H9 (cell line): ENCODE measurements at regions not wholly inside any gene's neighbourhood (a gene's known extent, or its start where the extent isn't known, plus 50 kb on each side); places are given as distances from the start of the nearest gene placed in this dataset.

Source experiments
- DNase-seq: peaks from one replicate; pipeline ENCODE4 v3.0.0-alpha.2; 2017
- H2AFZ ChIP-seq: one replicate; pipeline ENCODE4 v1.6.1; 2013; ENCODE audit warnings: mild to moderate bottlenecking, low read length, control low read depth, moderate library complexity
- H2AK5ac ChIP-seq: 2 replicates; pipeline ENCODE4 v1.6.1; 2013; ENCODE audit warnings: low read length, control low read depth, mixed read lengths; ENCODE audit not compliant: insufficient read length
- H2BK120ac ChIP-seq: one replicate; pipeline ENCODE4 v1.6.1; 2013; ENCODE audit warnings: low read depth, mild to moderate bottlenecking, low read length, control low read depth, inconsistent platforms; ENCODE audit not compliant: poor library complexity, severe bottlenecking
- H2BK12ac ChIP-seq: 2 replicates; pipeline ENCODE4 v1.6.1; 2013; ENCODE audit warnings: low read length, control low read depth, mixed read lengths, low read depth; ENCODE audit not compliant: insufficient read length
- H2BK15ac ChIP-seq: 2 replicates; pipeline ENCODE4 v1.6.1; 2013; ENCODE audit warnings: low read depth, low read length, control low read depth
- H2BK20ac ChIP-seq: one replicate; pipeline ENCODE4 v1.6.1; 2013; ENCODE audit warnings: low read depth, mild to moderate bottlenecking, low read length, control low read depth, inconsistent platforms; ENCODE audit not compliant: poor library complexity, severe bottlenecking
- H2BK5ac ChIP-seq: 2 replicates; pipeline ENCODE4 v1.6.1; 2013; ENCODE audit warnings: low read length, control low read depth, mixed read lengths; ENCODE audit not compliant: insufficient read length
- H3K14ac ChIP-seq: 2 replicates; pipeline ENCODE4 v1.6.1; 2013; ENCODE audit warnings: low read length, control low read depth; ENCODE audit not compliant: insufficient read depth
- H3K18ac ChIP-seq: 2 replicates; pipeline ENCODE4 v1.6.1; 2013; ENCODE audit warnings: low read depth, mild to moderate bottlenecking, mixed read lengths, low read length, control low read depth; ENCODE audit not compliant: insufficient read length
- H3K23ac ChIP-seq: 2 replicates; pipeline ENCODE4 v1.6.1; 2013; ENCODE audit warnings: low read length, control low read depth, mixed read lengths, low read depth; ENCODE audit not compliant: insufficient read length
- H3K23me2 ChIP-seq: 2 replicates; pipeline ENCODE4 v1.6.1; 2013; ENCODE audit warnings: low read depth, mild to moderate bottlenecking, mixed read lengths, low read length, control low read depth; ENCODE audit not compliant: insufficient read length, poor library complexity, severe bottlenecking
- H3K27ac ChIP-seq: 2 replicates; pipeline ENCODE4 v1.5.1; 2013; ENCODE audit warnings: low read length, control low read depth, mixed read lengths, low read depth; ENCODE audit not compliant: insufficient read length
- H3K27me3 ChIP-seq: 2 replicates; pipeline ENCODE4 v1.6.1; 2013; ENCODE audit warnings: low read length, control low read depth, inconsistent platforms; ENCODE audit not compliant: insufficient read depth
- H3K4ac ChIP-seq: 2 replicates; pipeline ENCODE4 v1.6.1; 2013; ENCODE audit warnings: low read depth, mild to moderate bottlenecking, control low read depth, inconsistent platforms, low read length, moderate library complexity
- H3K4me1 ChIP-seq: 2 replicates; pipeline ENCODE4 v1.6.1; 2013; ENCODE audit warnings: low read length, control low read depth, inconsistent platforms; ENCODE audit not compliant: insufficient read depth
- H3K4me2 ChIP-seq: 2 replicates; pipeline ENCODE4 v1.6.1; 2013; ENCODE audit warnings: low read length, control low read depth, mixed read lengths; ENCODE audit not compliant: insufficient read length, insufficient read depth
- H3K56ac ChIP-seq: 2 replicates; pipeline ENCODE4 v1.6.1; 2013; ENCODE audit warnings: low read depth, mild to moderate bottlenecking, mixed read lengths, low read length, control low read depth; ENCODE audit not compliant: insufficient read length
- H3K79me1 ChIP-seq: 2 replicates; pipeline ENCODE4 v1.6.1; 2013; ENCODE audit warnings: low read depth, mild to moderate bottlenecking, moderate library complexity, low read length, control low read depth, inconsistent platforms; ENCODE audit not compliant: insufficient read depth, poor library complexity, severe bottlenecking
- H3K79me2 ChIP-seq: 2 replicates; pipeline ENCODE4 v1.6.1; 2013; ENCODE audit warnings: low read length, control low read depth, inconsistent platforms; ENCODE audit not compliant: insufficient read depth
- H3K9ac ChIP-seq: 2 replicates; pipeline ENCODE4 v1.6.1; 2013; ENCODE audit warnings: low read length, control low read depth, mixed read lengths; ENCODE audit not compliant: insufficient read length; ENCODE audit errors: extremely low read depth
- H3K9me3 ChIP-seq: one replicate; pipeline ENCODE4 v1.6.1; 2013; ENCODE audit warnings: low read depth, low read length, inconsistent platforms; ENCODE audit not compliant: control insufficient read depth
- H3T11ph ChIP-seq: one replicate; pipeline ENCODE4 v1.6.1; 2013; ENCODE audit warnings: mild to moderate bottlenecking, low read length, control low read depth, inconsistent platforms
- H4K20me1 ChIP-seq: one replicate; pipeline ENCODE4 v1.6.1; 2013; ENCODE audit not compliant: control insufficient read depth, insufficient read length, insufficient read depth
- H4K5ac ChIP-seq: 2 replicates; pipeline ENCODE4 v1.6.1; 2013; ENCODE audit warnings: low read depth, mild to moderate bottlenecking, mixed read lengths, low read length, control low read depth; ENCODE audit not compliant: insufficient read length
- H4K8ac ChIP-seq: replicated peaks from 2 replicates; pipeline ENCODE4 v1.6.1; 2013; ENCODE audit warnings: low read length, control low read depth, mixed read lengths, low read depth; ENCODE audit not compliant: insufficient read length
- H4K91ac ChIP-seq: 2 replicates; pipeline ENCODE4 v1.6.1; 2013; ENCODE audit warnings: low read depth, mild to moderate bottlenecking, moderate library complexity, mixed read lengths, low read length, control low read depth; ENCODE audit not compliant: insufficient read length
- H3K27ac Mint-ChIP-seq, 3 experiments: 2 replicates in 2 of 3; 3 replicates in 1 of 3; pipeline ENCODE4 v1.8.0; 2020 to 2021; ENCODE audit warnings: mixed read lengths in 3 of 3, mild to moderate bottlenecking in 1 of 3, moderate library complexity in 1 of 3
- H3K27me3 Mint-ChIP-seq: 2 replicates; pipeline ENCODE4 v1.8.0; 2021; ENCODE audit warnings: low read depth, mild to moderate bottlenecking, moderate library complexity, mixed read lengths
- H3K36me3 Mint-ChIP-seq, 3 experiments: 2 replicates in 2 of 3; 3 replicates in 1 of 3; pipeline ENCODE4 v1.8.0; 2020 to 2021; ENCODE audit warnings: low read depth in 3 of 3, mixed read lengths in 3 of 3; ENCODE audit not compliant: insufficient read depth in 1 of 3
- H3K4me1 Mint-ChIP-seq, 2 experiments: 2 replicates each; pipeline ENCODE4 v1.8.0; 2020; ENCODE audit warnings: mixed read lengths in 2 of 2
- H3K4me3 Mint-ChIP-seq, 2 experiments: 2 replicates in 1 of 2; 3 replicates in 1 of 2; pipeline ENCODE4 v1.8.0; 2020 to 2021; ENCODE audit warnings: mild to moderate bottlenecking in 2 of 2, mixed read lengths in 2 of 2, moderate library complexity in 1 of 2
- H3K9me3 Mint-ChIP-seq, 2 experiments: 2 replicates in 1 of 2; 3 replicates in 1 of 2; pipeline ENCODE4 v1.8.0; 2020; ENCODE audit warnings: mild to moderate bottlenecking in 2 of 2, mixed read lengths in 2 of 2, moderate library complexity in 1 of 2
- WGBS: extraction: QIAGEN DNeasy Blood & Tissue Kit; methylation state at CpG from one replicate; pipeline ENCODE4 v1.1.7; 2013; ENCODE audit warnings: missing lambda C conversion rate, low lambda C conversion rate, mixed read lengths; ENCODE audit not compliant: insufficient read length; ENCODE audit errors: extremely low coverage; 5-methylcytosine and 5-hydroxymethylcytosine counted together
- TF ChIP-seq, protein P1 (sequence below): fragments of 200-600 bp; sonication (generic); conservative IDR thresholded peaks from 3 replicates; pipeline ENCODE4 v1.8.0; 2021; ENCODE audit warnings: antibody characterized with exemption, mild to moderate bottlenecking

DNA sequence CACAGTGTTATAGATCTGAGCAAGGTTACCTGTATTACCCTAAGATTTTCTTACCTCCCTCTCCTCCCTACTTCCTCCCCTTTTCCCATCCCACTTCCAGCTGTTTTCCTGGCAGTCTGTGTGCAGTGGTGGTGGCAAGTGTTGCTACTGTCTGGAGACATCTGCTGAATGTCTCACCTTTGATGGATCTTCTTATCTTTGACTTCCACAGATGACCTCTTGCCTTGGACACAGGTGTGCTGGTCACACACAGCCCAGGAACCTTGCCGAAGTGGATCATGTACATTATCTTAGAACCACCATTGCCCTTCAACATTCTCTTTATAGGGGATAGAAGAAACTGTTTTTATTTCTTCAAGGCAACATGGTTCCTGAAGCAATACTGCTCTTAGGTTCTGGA, 245.1 kb downstream of the UTP18 start:
- Mint-ChIP-seq H3K27ac (no peak overlapping the region), H3K36me3 (no peaks in the 10 kb centered on the region), H3K27me3 (peaks cover 17% of the 10 kb centered on the region), H3K9me3 (no peaks in the 10 kb centered on the region), H3K4me3 (no peak overlapping the region), H3K4me1 (0 out of 4 replicates have a peak, but pooled peaks cover 0 to under 1% of the 10 kb centered on the region in 2 experiments)
- no peak for DNase-seq
- no peak overlapping the region for H4K5ac ChIP-seq
- no peak overlapping the region for H3K4ac ChIP-seq
- no peak overlapping the region for H2AFZ ChIP-seq
- TF ChIP-seq, protein P1, sequence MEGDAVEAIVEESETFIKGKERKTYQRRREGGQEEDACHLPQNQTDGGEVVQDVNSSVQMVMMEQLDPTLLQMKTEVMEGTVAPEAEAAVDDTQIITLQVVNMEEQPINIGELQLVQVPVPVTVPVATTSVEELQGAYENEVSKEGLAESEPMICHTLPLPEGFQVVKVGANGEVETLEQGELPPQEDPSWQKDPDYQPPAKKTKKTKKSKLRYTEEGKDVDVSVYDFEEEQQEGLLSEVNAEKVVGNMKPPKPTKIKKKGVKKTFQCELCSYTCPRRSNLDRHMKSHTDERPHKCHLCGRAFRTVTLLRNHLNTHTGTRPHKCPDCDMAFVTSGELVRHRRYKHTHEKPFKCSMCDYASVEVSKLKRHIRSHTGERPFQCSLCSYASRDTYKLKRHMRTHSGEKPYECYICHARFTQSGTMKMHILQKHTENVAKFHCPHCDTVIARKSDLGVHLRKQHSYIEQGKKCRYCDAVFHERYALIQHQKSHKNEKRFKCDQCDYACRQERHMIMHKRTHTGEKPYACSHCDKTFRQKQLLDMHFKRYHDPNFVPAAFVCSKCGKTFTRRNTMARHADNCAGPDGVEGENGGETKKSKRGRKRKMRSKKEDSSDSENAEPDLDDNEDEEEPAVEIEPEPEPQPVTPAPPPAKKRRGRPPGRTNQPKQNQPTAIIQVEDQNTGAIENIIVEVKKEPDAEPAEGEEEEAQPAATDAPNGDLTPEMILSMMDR: no peak
- no peaks in the 10 kb centered on the region for H4K20me1 ChIP-seq
- no CpG with 5 or more reads among the region's 1 CpG for WGBS
- no peak overlapping the region for H3K27ac ChIP-seq
- H3K56ac ChIP-seq: no peak overlapping the region
- no peak overlapping the region for H2AK5ac ChIP-seq
- no peak overlapping the region for H2BK120ac ChIP-seq
- H4K91ac ChIP-seq: no peak overlapping the region
- H3K23me2 ChIP-seq: no peaks in the 10 kb centered on the region
- H3K27me3 ChIP-seq: no peaks in the 10 kb centered on the region
- no peak overlapping the region for H2BK12ac ChIP-seq
- H2BK5ac ChIP-seq: no peak overlapping the region
- H3K23ac ChIP-seq: no peak overlapping the region
- H3K79me2 ChIP-seq: no peaks in the 10 kb centered on the region
- no peak overlapping the region for H3K18ac ChIP-seq
- H3K9ac ChIP-seq: no peak overlapping the region
- H3K14ac ChIP-seq: no peak overlapping the region
- no peak overlapping the region for H2BK20ac ChIP-seq
- no peak overlapping the region for H2BK15ac ChIP-seq
- no peak overlapping the region for H3K4me2 ChIP-seq
- H3K4me1 ChIP-seq: no peaks in the 10 kb centered on the region
- no peak overlapping the region for H4K8ac ChIP-seq
- no peaks in the 10 kb centered on the region for H3K79me1 ChIP-seq
- H3K9me3 ChIP-seq: no peaks in the 10 kb centered on the region
- no peak overlapping the region for H3T11ph ChIP-seq
